Osteocyte (in vitro differentiated cells): ENCODE measurements at regions not wholly inside any gene's neighbourhood (a gene's known extent, or its start where the extent isn't known, plus 50 kb on each side); places are given as distances from the start of the nearest gene placed in this dataset.

ENCODE experiments used
- DNase-seq: peaks from one replicate; pipeline ENCODE4 v3.0.0; 2021; ENCODE audit warnings: mixed read lengths; ENCODE audit not compliant: unreplicated experiment; ENCODE audit errors: extremely low spot score
- H3K27ac Mint-ChIP-seq: one replicate; pipeline ENCODE4 v1.8.0; 2021; ENCODE audit warnings: mild to moderate bottlenecking, mixed read lengths; ENCODE audit not compliant: unreplicated experiment
- H3K27me3 Mint-ChIP-seq: one replicate; pipeline ENCODE4 v1.8.0; 2021; ENCODE audit warnings: mixed read lengths; ENCODE audit not compliant: unreplicated experiment
- H3K36me3 Mint-ChIP-seq: one replicate; pipeline ENCODE4 v1.8.0; 2021; ENCODE audit warnings: mixed read lengths; ENCODE audit not compliant: unreplicated experiment
- H3K4me1 Mint-ChIP-seq: one replicate; pipeline ENCODE4 v1.8.0; 2021; ENCODE audit warnings: mixed read lengths; ENCODE audit not compliant: unreplicated experiment
- H3K4me3 Mint-ChIP-seq: one replicate; pipeline ENCODE4 v1.8.0; 2021; ENCODE audit warnings: mild to moderate bottlenecking, moderate library complexity, mixed read lengths; ENCODE audit not compliant: unreplicated experiment
- H3K9me3 Mint-ChIP-seq: one replicate; pipeline ENCODE4 v1.8.0; 2021; ENCODE audit warnings: mixed read lengths; ENCODE audit not compliant: unreplicated experiment
- CTCF ChIP-seq: fragments of 200-600 bp; sonication (generic); IDR thresholded peaks from 2 replicates; pipeline ENCODE4 v1.5.0; 2021; ENCODE audit warnings: antibody characterized with exemption, mild to moderate bottlenecking, moderate library complexity

- H3K27me3 Mint-ChIP-seq = peaks cover 4% of the 10 kb centered on the region
- no peaks in the 10 kb centered on the region for H3K4me1 Mint-ChIP-seq
- no peaks in the 10 kb centered on the region for H3K9me3 Mint-ChIP-seq
- no peak overlapping the region for H3K27ac Mint-ChIP-seq
- H3K4me3 Mint-ChIP-seq = no peak overlapping the region
- no peak for TF ChIP-seq CTCF
- no peaks in the 10 kb centered on the region for H3K36me3 Mint-ChIP-seq
- no peak for DNase-seq
Observed at GRCh38 chr5:99133921-99134320, 205.1 kb upstream of the CHD1 start.

- TF ChIP-seq CTCF = no peak
- H3K27ac Mint-ChIP-seq = no peak overlapping the region
- H3K4me1 Mint-ChIP-seq = no peaks in the 10 kb centered on the region
- peaks cover 4% of the 10 kb centered on the region for H3K27me3 Mint-ChIP-seq
- H3K4me3 Mint-ChIP-seq = no peak overlapping the region
- no peak for DNase-seq
- H3K9me3 Mint-ChIP-seq = no peaks in the 10 kb centered on the region
- no peaks in the 10 kb centered on the region for H3K36me3 Mint-ChIP-seq
Observed at GRCh38 chr5:99129768-99130501, 201.1 kb upstream of the CHD1 start.

GRCh38 chr5:99122976-99123375 is 194.2 kb upstream of the CHD1 start:
- no peak overlapping the region for H3K4me3 Mint-ChIP-seq
- no peak for TF ChIP-seq CTCF

GRCh38 chr5:99119326-99119725 is 190.5 kb upstream of the CHD1 start:
- Mint-ChIP-seq H3K4me1 (no peaks in the 10 kb centered on the region), H3K9me3 (no peaks in the 10 kb centered on the region), H3K27me3 (peaks cover 18% of the 10 kb centered on the region), H3K36me3 (no peaks in the 10 kb centered on the region), H3K4me3 (no peak overlapping the region), H3K27ac (no peak overlapping the region)
- DNase-seq = no peak
- no peak for TF ChIP-seq CTCF

More at GRCh38 chr5:99122976-99123375, 194.2 kb upstream of the CHD1 start:
- DNase-seq = no peak
- Mint-ChIP-seq H3K36me3 (no peaks in the 10 kb centered on the region), H3K27me3 (peaks cover 7% of the 10 kb centered on the region), H3K9me3 (no peaks in the 10 kb centered on the region), H3K27ac (no peak overlapping the region), H3K4me1 (no peaks in the 10 kb centered on the region)

GRCh38 chr5:99116526-99116925 is 187.7 kb upstream of the CHD1 start:
- Mint-ChIP-seq H3K4me3 (no peak overlapping the region), H3K27ac (no peak overlapping the region), H3K9me3 (no peaks in the 10 kb centered on the region), H3K4me1 (no peaks in the 10 kb centered on the region), H3K36me3 (no peaks in the 10 kb centered on the region), H3K27me3 (peaks cover 24% of the 10 kb centered on the region)
- DNase-seq = no peak
- TF ChIP-seq CTCF = no peak
